GM12864 (cell line): ENCODE measurements at regions not wholly inside any gene's neighbourhood (a gene's known extent, or its start where the extent isn't known, plus 50 kb on each side); places are given as distances from the start of the nearest gene placed in this dataset.

Source experiments
- DNase-seq: peaks from one replicate; pipeline ENCODE4 v3.0.0-alpha.2; 2011; ENCODE audit warnings: low read depth
- H3K4me3 ChIP-seq: 2 replicates; pipeline ENCODE4 v1.5.1; 2011; ENCODE audit warnings: mild to moderate bottlenecking, low read depth, low read length, control low read depth
- CTCF ChIP-seq: IDR thresholded peaks from 2 replicates; pipeline ENCODE4 v1.5.1; 2011; ENCODE audit warnings: low read depth, mild to moderate bottlenecking, moderate library complexity, low read length, control low read depth, inconsistent platforms; ENCODE audit errors: missing control alignments

DNA sequence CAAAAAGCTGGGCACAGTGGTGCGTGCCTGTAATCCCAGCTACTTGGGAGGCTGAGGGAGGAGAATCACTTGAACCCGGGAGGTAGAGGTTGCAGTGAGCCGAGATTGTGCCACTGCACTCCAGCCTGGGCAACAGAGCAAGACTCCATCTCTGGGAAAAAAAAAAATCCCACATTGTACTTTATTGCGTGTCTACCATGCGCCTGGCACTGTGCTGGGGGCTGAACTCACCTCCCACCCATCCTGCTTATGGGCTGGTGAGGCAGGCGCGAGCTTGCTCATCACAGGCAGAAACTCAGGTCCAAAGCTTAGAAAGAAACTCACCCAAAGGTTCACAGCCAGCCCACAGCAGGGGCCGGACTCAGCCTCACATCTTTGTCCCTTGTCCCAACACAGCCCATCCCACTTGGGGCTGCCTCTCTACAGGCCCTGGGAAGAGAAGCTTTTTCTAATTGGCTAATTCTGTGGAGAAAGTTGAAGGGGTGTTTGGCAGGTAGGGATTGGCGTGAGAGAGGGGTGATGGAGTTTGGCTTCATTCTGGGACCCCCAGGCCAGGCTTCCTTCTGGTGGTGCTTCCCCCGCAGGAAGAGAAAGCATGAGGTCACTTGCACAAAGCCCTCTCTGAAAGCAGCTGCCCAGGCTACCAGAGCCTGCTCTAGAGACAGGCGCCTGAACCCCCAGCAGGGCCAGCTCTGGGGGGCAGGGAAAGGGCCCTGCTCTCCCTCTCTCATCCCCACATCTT, 122.6 kb upstream of the SMAD3 start:
- TF ChIP-seq CTCF: no peak
- no peak for DNase-seq
- H3K4me3 ChIP-seq: no peak overlapping the region

- no peak overlapping the region for H3K4me3 ChIP-seq
- no peak for DNase-seq
- TF ChIP-seq CTCF: no peak
Observed at GRCh38 chr15:66943456-66944095, 121.8 kb upstream of the SMAD3 start.

- no peak overlapping the region for H3K4me3 ChIP-seq
- TF ChIP-seq CTCF: no peak
- no peak for DNase-seq
Observed at GRCh38 chr15:66944121-66944520, 121.3 kb upstream of the SMAD3 start.

DNA sequence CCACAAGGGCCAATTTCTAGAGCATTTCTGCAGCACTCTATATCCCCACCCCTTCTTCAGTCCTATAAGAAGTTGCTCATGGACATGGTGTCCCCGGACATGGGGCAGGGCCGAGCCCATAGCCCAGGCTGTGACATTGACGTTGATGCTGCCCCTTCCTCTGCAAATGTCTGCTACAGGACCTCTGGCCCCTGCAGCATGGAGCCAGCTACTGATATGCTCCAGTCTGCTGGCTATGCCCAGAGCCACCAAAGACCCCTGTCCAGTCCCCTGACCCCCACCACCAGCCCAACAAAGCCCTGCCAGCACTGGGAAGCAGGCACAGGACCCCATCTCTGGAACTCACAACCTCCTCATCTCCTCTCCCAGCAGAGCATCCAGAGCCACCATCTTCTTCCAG, 120.1 kb upstream of the SMAD3 start:
- TF ChIP-seq CTCF: no peak
- DNase-seq: no peak
- H3K4me3 ChIP-seq: no peak overlapping the region

- no peak overlapping the region for H3K4me3 ChIP-seq
- no peak for DNase-seq
- no peak for TF ChIP-seq CTCF
Observed at GRCh38 chr15:66945842-66946241, 119.6 kb upstream of the SMAD3 start.

- DNase-seq: peak; percentile 44
- H3K4me3 ChIP-seq: no peak overlapping the region
- peak; percentile 84 for TF ChIP-seq CTCF
Observed at GRCh38 chr15:66946578-66947164, 118.7 kb upstream of the SMAD3 start.
